Esophagus muscularis mucosa (tissue), 4 donors: ENCODE measurements at regions not wholly inside any gene's neighbourhood (a gene's known extent, or its start where the extent isn't known, plus 50 kb on each side); places are given as distances from the start of the nearest gene placed in this dataset.

ENCODE experiments used
- CTCF ChIP-seq, 3 experiments: fragments of 200-600 bp in 2 of 3; fragments of 450-650 bp in 1 of 3; sonication (generic) in 2 of 3; IDR thresholded peaks; one replicate each; pipeline ENCODE4 v1.5.1; 2017 to 2019; ENCODE audit warnings: antibody characterized with exemption in 3 of 3, mild to moderate bottlenecking in 2 of 3, moderate library complexity in 1 of 3
- EP300 ChIP-seq: sonication (generic); formaldehyde crosslinking; IDR thresholded peaks from one replicate; pipeline ENCODE4 v1.6.1; 2017; ENCODE audit warnings: antibody characterized with exemption
- POLR2A ChIP-seq: fragments of 450-650 bp; IDR thresholded peaks from one replicate; pipeline ENCODE4 v1.6.1; 2017; ENCODE audit warnings: antibody characterized with exemption, moderate library complexity, mild to moderate bottlenecking, low read depth

DNA sequence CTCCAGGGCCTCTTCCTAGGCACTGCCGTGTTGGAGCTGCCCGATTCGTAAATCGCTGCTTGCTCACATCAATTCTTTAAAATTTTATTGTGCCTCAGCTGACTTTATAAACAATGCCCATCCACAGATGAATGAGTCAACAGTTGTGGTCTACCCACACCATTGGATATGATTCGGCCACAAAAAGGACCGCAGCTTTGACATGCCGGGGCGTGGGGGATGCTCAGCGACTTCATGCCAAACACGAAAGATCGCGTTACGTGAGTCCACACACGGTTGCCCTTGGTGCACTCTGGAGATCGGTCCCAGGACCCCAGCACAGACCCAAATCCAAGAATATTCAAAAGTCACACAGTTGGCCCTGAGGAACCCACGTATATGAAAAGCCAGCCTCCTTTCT, 195.7 kb downstream of the CTTN start:
- no peak for TF ChIP-seq CTCF (IDR thresholded peaks at IDR 0.05)
- no peak for TF ChIP-seq POLR2A
- no peak for TF ChIP-seq EP300
